GM04504 (cell line): ENCODE measurements at regions not wholly inside any gene's neighbourhood (a gene's known extent, or its start where the extent isn't known, plus 50 kb on each side); places are given as distances from the start of the nearest gene placed in this dataset.
"Not testable (repeated sequence)": the region's sequence is repeated elsewhere in the genome, so short reads cannot be mapped to it uniquely, and the experiment has no call there.

Experiments
- DNase-seq: peaks from one replicate; pipeline ENCODE4 v3.0.0-alpha.2; 2012; ENCODE audit warnings: low read depth

- DNase-seq = no peak
Observed at GRCh38 chr13:65679240-65679639, 1550.9 kb downstream of the PCDH9 start.

GRCh38 chr13:65677906-65678305 lies 1552.2 kb downstream of the PCDH9 start:
- DNase-seq = no peak

GRCh38 chr13:65675383-65675782 lies 1554.8 kb downstream of the PCDH9 start:
- not testable (repeated sequence) for DNase-seq

- DNase-seq = no peak
Observed at GRCh38 chr13:65670014-65670625, 1560.0 kb downstream of the PCDH9 start.

- DNase-seq = no peak
Observed at GRCh38 chr13:65660731-65661130, 1569.4 kb downstream of the PCDH9 start.

GRCh38 chr13:65656740-65657329 lies 1573.3 kb downstream of the PCDH9 start:
- no peak for DNase-seq

GRCh38 chr13:65653613-65654012 lies 1576.5 kb downstream of the PCDH9 start:
- no peak for DNase-seq

GRCh38 chr13:65650321-65650720 lies 1579.8 kb downstream of the PCDH9 start:
- DNase-seq = no peak

GRCh38 chr13:65642996-65643395 lies 1587.1 kb downstream of the PCDH9 start:
- DNase-seq = no peak

GRCh38 chr13:65642301-65642700 lies 1587.8 kb downstream of the PCDH9 start:
- no peak for DNase-seq

- peak; percentile 17 for DNase-seq
Observed at GRCh38 chr13:65638572-65639168, 1591.5 kb downstream of the PCDH9 start.

GRCh38 chr13:65633806-65634205 lies 1596.3 kb downstream of the PCDH9 start:
- no peak for DNase-seq

GRCh38 chr13:65631078-65631477 lies 1599.1 kb downstream of the PCDH9 start:
- no peak for DNase-seq

- DNase-seq = no peak
Observed at GRCh38 chr13:65629926-65630325, 1600.2 kb downstream of the PCDH9 start.

GRCh38 chr13:65623148-65623547 lies 1607.0 kb downstream of the PCDH9 start:
- DNase-seq = no peak

GRCh38 chr13:65615506-65615905 lies 1614.6 kb downstream of the PCDH9 start:
- no peak for DNase-seq

- no peak for DNase-seq
Observed at GRCh38 chr13:65613004-65613403, 1617.1 kb downstream of the PCDH9 start.

GRCh38 chr13:65609350-65609749 lies 1620.8 kb downstream of the PCDH9 start:
- no peak for DNase-seq

GRCh38 chr13:65606622-65607021 lies 1623.5 kb downstream of the PCDH9 start:
- no peak for DNase-seq

- DNase-seq = no peak
Observed at GRCh38 chr13:65605396-65605795, 1624.7 kb downstream of the PCDH9 start.

- no peak for DNase-seq
Observed at GRCh38 chr13:65603160-65603559, 1627.0 kb downstream of the PCDH9 start.

- no peak for DNase-seq
Observed at GRCh38 chr13:65601855-65602254, 1628.3 kb downstream of the PCDH9 start.

- DNase-seq = no peak
Observed at GRCh38 chr13:65600702-65601101, 1629.4 kb downstream of the PCDH9 start.
